ENCODE measurements at regions not wholly inside any gene's neighbourhood (a gene's known extent, or its start where the extent isn't known, plus 50 kb on each side); places are given as distances from the start of the nearest gene placed in this dataset.

- TF ChIP-seq CSRNP3 (CRISPR knock-in tag; IDR thresholded peaks at IDR 0.05), result no peak
- TF ChIP-seq CSDC2 (CRISPR knock-in tag; IDR thresholded peaks at IDR 0.05), result no peak
- no peak for TF ChIP-seq PATZ1 (CRISPR knock-in tag; IDR thresholded peaks at IDR 0.05; ENCODE audit: borderline replicate concordance)
- TF ChIP-seq TOX (CRISPR knock-in tag; IDR thresholded peaks at IDR 0.05; ENCODE audit: borderline replicate concordance), result no peak
- TF ChIP-seq ZC3H10 (CRISPR knock-in tag; IDR thresholded peaks at IDR 0.05), result no peak
- TF ChIP-seq ZFP3 (CRISPR knock-in tag; IDR thresholded peaks at IDR 0.05), result no peak
- no peak for TF ChIP-seq ZFP30 (CRISPR knock-in tag; IDR thresholded peaks at IDR 0.05)
- TF ChIP-seq ZNF565 (CRISPR knock-in tag; conservative IDR thresholded peaks at IDR 0.05; ENCODE audit: low read depth), result no peak
- no peak for TF ChIP-seq SNAI2 (CRISPR knock-in tag; IDR thresholded peaks at IDR 0.05)
Observed at GRCh38 chr2:145750144-145750543, 1230.2 kb upstream of the ZEB2 start.
